ENCODE measurements at regions not wholly inside any gene's neighbourhood (a gene's known extent, or its start where the extent isn't known, plus 50 kb on each side); places are given as distances from the start of the nearest gene placed in this dataset.

- WGBS, 4 donors = 54 to 82% (median 68%) methylated on average over 4 to 5 of the region's 5 CpGs
- Histone ChIP-seq H3K27ac (no peak overlapping the region), H3K4me3 (no peak overlapping the region), H3K36me3 (replicated peaks in 1 of 2) (no peaks in the 10 kb centered on the region), H3K9me3 (replicated peaks in 1 of 3) (no peaks in the 10 kb centered on the region), H3K27me3 (no peaks in the 10 kb centered on the region), H3K4me1 (replicated peaks in 1 of 2) (no peaks in the 10 kb centered on the region)
- TF ChIP-seq, protein P1, sequence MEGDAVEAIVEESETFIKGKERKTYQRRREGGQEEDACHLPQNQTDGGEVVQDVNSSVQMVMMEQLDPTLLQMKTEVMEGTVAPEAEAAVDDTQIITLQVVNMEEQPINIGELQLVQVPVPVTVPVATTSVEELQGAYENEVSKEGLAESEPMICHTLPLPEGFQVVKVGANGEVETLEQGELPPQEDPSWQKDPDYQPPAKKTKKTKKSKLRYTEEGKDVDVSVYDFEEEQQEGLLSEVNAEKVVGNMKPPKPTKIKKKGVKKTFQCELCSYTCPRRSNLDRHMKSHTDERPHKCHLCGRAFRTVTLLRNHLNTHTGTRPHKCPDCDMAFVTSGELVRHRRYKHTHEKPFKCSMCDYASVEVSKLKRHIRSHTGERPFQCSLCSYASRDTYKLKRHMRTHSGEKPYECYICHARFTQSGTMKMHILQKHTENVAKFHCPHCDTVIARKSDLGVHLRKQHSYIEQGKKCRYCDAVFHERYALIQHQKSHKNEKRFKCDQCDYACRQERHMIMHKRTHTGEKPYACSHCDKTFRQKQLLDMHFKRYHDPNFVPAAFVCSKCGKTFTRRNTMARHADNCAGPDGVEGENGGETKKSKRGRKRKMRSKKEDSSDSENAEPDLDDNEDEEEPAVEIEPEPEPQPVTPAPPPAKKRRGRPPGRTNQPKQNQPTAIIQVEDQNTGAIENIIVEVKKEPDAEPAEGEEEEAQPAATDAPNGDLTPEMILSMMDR (IDR thresholded peaks at IDR 0.05) = no peak
- intact Hi-C loops (cut with DNase I) = no loop called here
- DNase-seq = no peak
Observed at GRCh38 chr7:47026780-47027361, 555.0 kb downstream of the TNS3 start.

DNA sequence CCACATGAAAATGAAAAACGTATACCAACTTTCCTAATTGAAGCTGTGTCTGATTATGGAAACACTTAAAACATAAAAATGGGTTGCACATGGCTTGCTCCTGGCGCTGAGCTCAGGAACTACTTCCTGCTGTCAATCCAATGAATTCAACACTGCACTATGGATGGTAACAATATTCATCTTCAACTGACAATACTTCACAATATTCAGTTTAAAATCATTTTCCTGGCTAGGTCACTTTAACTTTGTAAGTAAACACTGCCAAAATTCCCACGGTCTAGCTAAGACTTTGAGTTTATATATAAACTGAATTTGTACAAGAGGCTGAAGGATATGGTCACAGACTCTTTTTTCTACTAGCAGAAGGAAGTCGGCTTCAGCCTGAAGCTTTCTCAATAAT is 556.9 kb downstream of the TNS3 start:
- no peaks in the 10 kb centered on the region for H3K36me3 ChIP-seq (replicated peaks in 1 of 2)
- DNase-seq = no peak
- TF ChIP-seq POLR2A (IDR thresholded peaks at IDR 0.05) = no peak
- TF ChIP-seq, protein P1 (IDR thresholded peaks at IDR 0.05) = no peak
- H3K4me1 ChIP-seq (replicated peaks in 1 of 2) = no peaks in the 10 kb centered on the region
- WGBS, 4 donors = 41 to 73% (median 55%) methylated on average over 4 of the region's 4 CpGs
- H3K27ac ChIP-seq = no peak overlapping the region
- no peaks in the 10 kb centered on the region for H3K27me3 ChIP-seq
- no peaks in the 10 kb centered on the region for H3K9me3 ChIP-seq (replicated peaks in 1 of 3)
- intact Hi-C loops (cut with DNase I) = no loop called here
- H3K4me3 ChIP-seq = no peak overlapping the region

GRCh38 chr7:47008461-47008860 is 573.5 kb downstream of the TNS3 start:
- no peaks in the 10 kb centered on the region for H3K36me3 ChIP-seq (replicated peaks in 1 of 2)
- H3K4me3 ChIP-seq = no peak overlapping the region
- intact Hi-C loops (cut with DNase I) = no loop called here
- no peaks in the 10 kb centered on the region for H3K9me3 ChIP-seq (replicated peaks in 1 of 3)
- no peaks in the 10 kb centered on the region for H3K4me1 ChIP-seq (replicated peaks in 1 of 2)
- no peak overlapping the region for H3K27ac ChIP-seq
- DNase-seq = no peak
- 86 to 92% (median 88%) methylated on average over 1 of the region's 1 CpG for WGBS, 4 donors
- no peaks in the 10 kb centered on the region for H3K27me3 ChIP-seq
- TF ChIP-seq POLR2A (IDR thresholded peaks at IDR 0.05) = no peak
- TF ChIP-seq, protein P1 (IDR thresholded peaks at IDR 0.05) = no peak

GRCh38 chr7:47007471-47007870 is 574.4 kb downstream of the TNS3 start:
- intact Hi-C loops (cut with DNase I) = no loop called here
- Histone ChIP-seq H3K4me3 (no peak overlapping the region), H3K27me3 (no peaks in the 10 kb centered on the region), H3K4me1 (replicated peaks in 1 of 2) (no peaks in the 10 kb centered on the region), H3K27ac (no peak overlapping the region), H3K9me3 (replicated peaks in 1 of 3) (no peaks in the 10 kb centered on the region), H3K36me3 (replicated peaks in 1 of 2) (no peaks in the 10 kb centered on the region)
- WGBS, 4 donors = 61 to 81% (median 77%) methylated on average over 5 of the region's 5 CpGs
- DNase-seq = no peak
- no peak for TF ChIP-seq POLR2A (IDR thresholded peaks at IDR 0.05)
- TF ChIP-seq, protein P1 (IDR thresholded peaks at IDR 0.05) = no peak

Measured in adrenal gland (tissue), 9 donors.